HEK293T (cell line): ENCODE measurements at regions not wholly inside any gene's neighbourhood (a gene's known extent, or its start where the extent isn't known, plus 50 kb on each side); places are given as distances from the start of the nearest gene placed in this dataset.

ENCODE experiments used
- CTCF ChIA-PET: fragments of 350-600 bp; formaldehyde crosslinking; extraction: SDS; loops from one replicate; lab custom pipeline; 2021; ENCODE audit warnings: antibody characterized with exemption, inconsistent platforms; lab: Yijun Ruan, JAX
- POLR2A ChIA-PET: fragments of 350-600 bp; formaldehyde crosslinking; extraction: SDS; loops from one replicate; lab custom pipeline; 2020; ENCODE audit warnings: antibody characterized with exemption, inconsistent platforms; lab: Yijun Ruan, JAX
- DNase-seq: peaks from one replicate; pipeline ENCODE4 v3.0.0; 2012; ENCODE audit warnings: mixed read lengths; ENCODE audit errors: extremely low spot score
- ARNT ChIP-seq: fragments of 450-650 bp; IDR thresholded peaks from 2 replicates; pipeline ENCODE4 v1.6.1; 2017; ENCODE audit warnings: mild to moderate bottlenecking
- BHLHE40 ChIP-seq: fragments of 450-650 bp; IDR thresholded peaks from 2 replicates; pipeline ENCODE4 v1.6.1; 2016; ENCODE audit warnings: mild to moderate bottlenecking, moderate library complexity, borderline replicate concordance
- CTBP1 ChIP-seq: fragments of 450-650 bp; IDR thresholded peaks from 2 replicates; pipeline ENCODE4 v1.6.1; 2016; ENCODE audit warnings: borderline replicate concordance
- ELF4 ChIP-seq: fragments of 450-650 bp; IDR thresholded peaks from 2 replicates; pipeline ENCODE4 v1.6.1; 2017; ENCODE audit warnings: antibody characterized with exemption
- FOXA1 ChIP-seq: fragments of 450-650 bp; IDR thresholded peaks from 2 replicates; pipeline ENCODE4 v1.6.1; 2016; ENCODE audit warnings: mild to moderate bottlenecking
- FOXK2 ChIP-seq: fragments of 450-650 bp; IDR thresholded peaks from 2 replicates; pipeline ENCODE4 v1.6.1; 2016; ENCODE audit warnings: mild to moderate bottlenecking
- FOXM1 ChIP-seq: fragments of 450-650 bp; IDR thresholded peaks from 2 replicates; pipeline ENCODE4 v1.6.1; 2017; ENCODE audit warnings: mild to moderate bottlenecking, borderline replicate concordance
- HDGF ChIP-seq: fragments of 450-650 bp; IDR thresholded peaks from 2 replicates; pipeline ENCODE4 v1.6.1; 2017; ENCODE audit warnings: antibody characterized with exemption, borderline replicate concordance
- L3MBTL2 ChIP-seq: fragments of 450-650 bp; conservative IDR thresholded peaks from 2 replicates; pipeline ENCODE4 v1.6.1; 2016; ENCODE audit warnings: mild to moderate bottlenecking
- LEF1 ChIP-seq: fragments of 450-650 bp; IDR thresholded peaks from 2 replicates; pipeline ENCODE4 v1.6.1; 2017; ENCODE audit warnings: mild to moderate bottlenecking, borderline replicate concordance
- NFRKB ChIP-seq: fragments of 450-650 bp; IDR thresholded peaks from 2 replicates; pipeline ENCODE4 v1.6.1; 2016; ENCODE audit warnings: mild to moderate bottlenecking, moderate library complexity
- SP1 ChIP-seq: fragments of 450-650 bp; IDR thresholded peaks from 2 replicates; pipeline ENCODE4 v1.6.1; 2017
- SUZ12 ChIP-seq: fragments of 450-650 bp; IDR thresholded peaks from 2 replicates; pipeline ENCODE4 v1.6.1; 2016; ENCODE audit warnings: mild to moderate bottlenecking
- TARDBP ChIP-seq: fragments of 450-650 bp; IDR thresholded peaks from 2 replicates; pipeline ENCODE4 v1.6.1; 2016
- ZNF384 ChIP-seq: fragments of 450-650 bp; IDR thresholded peaks from 2 replicates; pipeline ENCODE4 v1.6.1; 2016
- TF ChIP-seq, protein P1 (sequence below): fragments of 450-650 bp; IDR thresholded peaks from 2 replicates; pipeline ENCODE4 v1.6.1; 2016

DNA sequence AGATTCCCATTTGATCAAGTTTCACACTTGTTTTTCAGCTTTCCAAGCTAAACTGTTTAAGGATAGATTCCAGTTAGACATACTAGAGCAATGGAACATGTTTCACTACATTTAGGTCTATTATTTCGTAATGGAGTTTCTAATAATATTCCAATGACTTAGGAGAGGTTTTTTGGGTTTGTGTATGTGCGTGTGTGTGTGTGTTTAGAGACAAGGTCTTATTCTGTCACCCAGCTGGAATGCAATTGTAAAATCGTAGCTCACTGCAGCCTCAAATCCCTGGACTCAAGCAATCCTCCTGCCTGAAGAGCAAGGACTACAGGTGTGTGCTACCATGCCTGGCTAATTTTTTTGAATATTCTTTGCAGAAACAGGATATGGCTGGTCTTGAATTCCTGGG lies 426.3 kb downstream of the ZFHX3 start:
- ChIA-PET POLR2A (no interaction called here), CTCF (interaction anchor here (0.7 kb wide), 1 partner anchor 12 kb away, joined by 3 read pairs; no protein-coding TSS in a partner anchor)
- DNase-seq = no peak
- TF ChIP-seq L3MBTL2 (no peak), LEF1 (no peak), ARNT (no peak)

GRCh38 chr16:72620853-72621252 lies 427.1 kb downstream of the ZFHX3 start:
- DNase-seq = no peak
- POLR2A ChIA-PET = interaction anchor here (0.9 kb wide), 1 partner anchor 44 kb away, joined by 3 read pairs; no protein-coding TSS in a partner anchor
- CTCF ChIA-PET = no interaction called here
- TF ChIP-seq FOXA1 = no peak
- TF ChIP-seq CTBP1 = no peak
- no peak for TF ChIP-seq FOXK2
- no peak for TF ChIP-seq HDGF
- TF ChIP-seq FOXM1 = no peak
- TF ChIP-seq SUZ12 = no peak
- TF ChIP-seq, protein P1, sequence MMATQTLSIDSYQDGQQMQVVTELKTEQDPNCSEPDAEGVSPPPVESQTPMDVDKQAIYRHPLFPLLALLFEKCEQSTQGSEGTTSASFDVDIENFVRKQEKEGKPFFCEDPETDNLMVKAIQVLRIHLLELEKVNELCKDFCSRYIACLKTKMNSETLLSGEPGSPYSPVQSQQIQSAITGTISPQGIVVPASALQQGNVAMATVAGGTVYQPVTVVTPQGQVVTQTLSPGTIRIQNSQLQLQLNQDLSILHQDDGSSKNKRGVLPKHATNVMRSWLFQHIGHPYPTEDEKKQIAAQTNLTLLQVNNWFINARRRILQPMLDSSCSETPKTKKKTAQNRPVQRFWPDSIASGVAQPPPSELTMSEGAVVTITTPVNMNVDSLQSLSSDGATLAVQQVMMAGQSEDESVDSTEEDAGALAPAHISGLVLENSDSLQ = no peak
- no peak for TF ChIP-seq SP1
- TF ChIP-seq LEF1 = no peak

- CTCF ChIA-PET = no interaction called here
- POLR2A ChIA-PET = interaction anchor here (0.9 kb wide), 1 partner anchor 44 kb away, joined by 3 read pairs; no protein-coding TSS in a partner anchor
- TF ChIP-seq ELF4 (no peak), ZNF384 (no peak), FOXM1 (no peak), NFRKB (no peak), LEF1 (no peak), BHLHE40 (no peak), CTBP1 (no peak), FOXA1 (no peak), HDGF (no peak)
- TF ChIP-seq, protein P1 = no peak
- no peak for DNase-seq
Measured at GRCh38 chr16:72620348-72620747, 427.6 kb downstream of the ZFHX3 start.

GRCh38 chr16:72615856-72616255 lies 432.1 kb downstream of the ZFHX3 start:
- TF ChIP-seq TARDBP (no peak), HDGF (no peak), CTBP1 (no peak), L3MBTL2 (no peak), ARNT (no peak), ZNF384 (no peak), SUZ12 (no peak), ELF4 (no peak), FOXM1 (no peak), FOXK2 (no peak), NFRKB (no peak), FOXA1 (no peak), BHLHE40 (no peak), SP1 (no peak)
- TF ChIP-seq, protein P1 = no peak
- CTCF ChIA-PET = no interaction called here
- DNase-seq = no peak
- POLR2A ChIA-PET = no interaction called here

- DNase-seq = no peak
- ChIA-PET CTCF (no interaction called here), POLR2A (no interaction called here)
- TF ChIP-seq ZNF384 = no peak
- TF ChIP-seq ARNT = no peak
- TF ChIP-seq HDGF = no peak
- TF ChIP-seq FOXM1 = no peak
- no peak for TF ChIP-seq CTBP1
- no peak for TF ChIP-seq ELF4
Measured at GRCh38 chr16:72612718-72613117, 435.2 kb downstream of the ZFHX3 start.

GRCh38 chr16:72612256-72612655 lies 435.7 kb downstream of the ZFHX3 start:
- CTCF ChIA-PET = no interaction called here
- no peak for DNase-seq
- POLR2A ChIA-PET = no interaction called here
- no peak for TF ChIP-seq ELF4
- no peak for TF ChIP-seq HDGF
- no peak for TF ChIP-seq L3MBTL2

DNA sequence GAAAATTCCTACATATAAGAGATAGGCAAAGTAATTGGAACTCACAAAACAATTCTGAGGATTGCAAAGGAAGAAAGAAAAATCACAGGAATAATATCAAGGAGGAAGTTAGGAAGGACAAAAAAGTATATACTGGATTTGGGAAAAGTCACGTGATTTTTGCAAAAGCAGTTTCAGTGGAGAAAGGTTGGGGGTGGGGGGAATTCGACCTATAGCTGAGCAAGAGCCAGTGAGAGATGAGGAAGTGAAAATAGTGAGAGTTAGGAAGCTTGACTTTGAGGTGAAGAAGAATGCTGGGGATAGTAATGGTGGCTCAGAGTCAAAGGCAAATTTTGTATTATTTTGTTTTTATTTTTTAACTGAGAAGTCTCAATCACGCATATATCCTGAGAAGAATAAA lies 438.0 kb upstream of the PMFBP1 start:
- ChIA-PET CTCF (no interaction called here), POLR2A (no interaction called here)
- DNase-seq = no peak
- TF ChIP-seq CTBP1 = no peak
- no peak for TF ChIP-seq ZNF384
- no peak for TF ChIP-seq FOXK2
- no peak for TF ChIP-seq FOXM1
